ENCODE measurements at regions not wholly inside any gene's neighbourhood (a gene's known extent, or its start where the extent isn't known, plus 50 kb on each side); places are given as distances from the start of the nearest gene placed in this dataset.
"Not testable (repeated sequence)": the region's sequence is repeated elsewhere in the genome, so short reads cannot be mapped to it uniquely, and the experiment has no call there.

DNA sequence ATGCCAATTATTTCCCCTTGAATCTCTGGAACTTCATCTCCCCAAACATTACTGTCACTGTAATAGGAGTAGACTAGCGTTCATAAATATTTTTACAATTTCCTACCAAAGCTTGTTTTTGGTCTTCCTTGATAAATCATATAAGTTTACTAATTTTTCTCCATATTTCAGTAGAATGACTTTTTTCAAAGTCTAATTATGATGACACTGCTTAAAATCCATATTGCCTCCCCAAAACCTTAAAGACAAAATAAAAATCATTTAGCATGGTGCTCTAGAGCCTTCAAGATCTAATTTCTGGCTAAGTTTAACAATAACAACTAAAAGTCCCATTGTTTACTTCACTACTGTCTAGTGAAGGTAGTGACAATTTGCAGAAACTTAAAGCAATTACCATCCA is 474.2 kb upstream of the CHRM3 start:
- ChIA-PET CTCF (no interaction called here), POLR2A (ENCODE audit: low non-redundant PET) (no interaction called here)
- H3K27ac ChIP-seq, result no peak overlapping the region
- TF ChIP-seq, protein P1, sequence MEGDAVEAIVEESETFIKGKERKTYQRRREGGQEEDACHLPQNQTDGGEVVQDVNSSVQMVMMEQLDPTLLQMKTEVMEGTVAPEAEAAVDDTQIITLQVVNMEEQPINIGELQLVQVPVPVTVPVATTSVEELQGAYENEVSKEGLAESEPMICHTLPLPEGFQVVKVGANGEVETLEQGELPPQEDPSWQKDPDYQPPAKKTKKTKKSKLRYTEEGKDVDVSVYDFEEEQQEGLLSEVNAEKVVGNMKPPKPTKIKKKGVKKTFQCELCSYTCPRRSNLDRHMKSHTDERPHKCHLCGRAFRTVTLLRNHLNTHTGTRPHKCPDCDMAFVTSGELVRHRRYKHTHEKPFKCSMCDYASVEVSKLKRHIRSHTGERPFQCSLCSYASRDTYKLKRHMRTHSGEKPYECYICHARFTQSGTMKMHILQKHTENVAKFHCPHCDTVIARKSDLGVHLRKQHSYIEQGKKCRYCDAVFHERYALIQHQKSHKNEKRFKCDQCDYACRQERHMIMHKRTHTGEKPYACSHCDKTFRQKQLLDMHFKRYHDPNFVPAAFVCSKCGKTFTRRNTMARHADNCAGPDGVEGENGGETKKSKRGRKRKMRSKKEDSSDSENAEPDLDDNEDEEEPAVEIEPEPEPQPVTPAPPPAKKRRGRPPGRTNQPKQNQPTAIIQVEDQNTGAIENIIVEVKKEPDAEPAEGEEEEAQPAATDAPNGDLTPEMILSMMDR (conservative IDR thresholded peaks at IDR 0.05; ENCODE audit: low read depth), result no peak
- DNase-seq (ENCODE audit: low spot score), result no peak

GRCh38 chr1:238902752-238903151 is 483.6 kb upstream of the CHRM3 start:
- CTCF ChIA-PET; H3K27ac ChIP-seq; DNase-seq (ENCODE audit: low spot score); POLR2A ChIA-PET (ENCODE audit: low non-redundant PET): not testable (repeated sequence)

DNA sequence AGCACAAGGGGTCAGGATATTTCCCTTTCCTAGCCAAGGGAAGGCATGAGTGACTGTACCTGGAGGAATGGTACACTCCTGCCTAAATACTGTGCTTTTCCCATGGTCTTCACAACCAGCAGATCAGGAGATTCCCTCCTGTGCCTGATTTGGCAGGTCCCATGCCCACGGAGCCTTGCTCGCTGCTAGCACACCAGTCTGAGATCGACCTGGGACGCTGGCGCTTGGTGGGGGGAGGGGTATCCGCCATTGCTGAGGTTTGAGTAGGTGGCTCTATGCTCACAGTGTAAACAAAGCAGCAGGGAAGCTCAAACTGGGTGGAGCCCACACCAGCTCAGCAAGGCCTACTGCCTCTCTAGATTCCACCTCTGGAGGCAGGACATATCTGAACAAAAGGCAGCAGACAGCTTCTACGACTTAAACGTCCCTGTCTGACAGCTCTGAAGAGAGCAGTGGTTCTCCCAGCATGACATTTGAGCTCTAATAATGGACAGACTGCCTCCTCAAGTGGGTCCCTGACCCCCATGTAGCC is 486.0 kb upstream of the CHRM3 start:
- DNase-seq (ENCODE audit: low spot score), result no peak
- TF ChIP-seq, protein P1 (conservative IDR thresholded peaks at IDR 0.05; ENCODE audit: low read depth), result no peak
- CTCF ChIA-PET, result no interaction called here
- H3K27ac ChIP-seq, result no peak overlapping the region
- POLR2A ChIA-PET (ENCODE audit: low non-redundant PET), result no interaction called here

- H3K27ac ChIP-seq, result no peak overlapping the region
- no peak for DNase-seq (ENCODE audit: low spot score)
- POLR2A ChIA-PET (ENCODE audit: low non-redundant PET), result no interaction called here
- TF ChIP-seq, protein P1 (conservative IDR thresholded peaks at IDR 0.05; ENCODE audit: low read depth), result no peak
- CTCF ChIA-PET, result interaction anchor here (0.6 kb wide), 1 partner anchor 19 kb away, joined by 3 read pairs; no protein-coding TSS in a partner anchor
Observed at GRCh38 chr1:238898856-238899255, 487.5 kb upstream of the CHRM3 start.

DNA sequence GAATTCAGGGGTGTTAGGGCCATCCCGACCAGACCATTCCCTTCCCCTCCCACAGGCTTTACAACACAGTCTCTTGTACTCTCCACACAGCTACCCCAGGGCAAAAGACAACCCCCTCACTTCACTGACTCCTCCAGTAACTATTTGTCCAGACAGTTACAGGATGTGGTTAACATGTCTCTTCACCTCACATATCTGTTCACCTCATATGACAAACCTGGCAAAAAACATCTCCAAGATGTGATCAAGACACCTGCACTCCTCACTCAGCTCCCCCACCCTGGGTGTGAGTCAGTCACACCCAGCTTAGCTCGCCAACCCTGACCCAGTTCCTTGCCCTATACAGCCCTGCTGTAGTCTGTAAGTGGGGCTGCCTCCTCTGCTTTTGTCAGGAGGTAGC is 490.5 kb upstream of the CHRM3 start:
- ChIA-PET POLR2A (ENCODE audit: low non-redundant PET) (no interaction called here), CTCF (interaction anchor here (0.8 kb wide), 1 partner anchor 1086 kb away, joined by 3 read pairs; no protein-coding TSS in a partner anchor)
- peak; percentile 55 for DNase-seq (ENCODE audit: low spot score)
- TF ChIP-seq, protein P1 (conservative IDR thresholded peaks at IDR 0.05; ENCODE audit: low read depth), result no peak
- no peak overlapping the region for H3K27ac ChIP-seq

DNA sequence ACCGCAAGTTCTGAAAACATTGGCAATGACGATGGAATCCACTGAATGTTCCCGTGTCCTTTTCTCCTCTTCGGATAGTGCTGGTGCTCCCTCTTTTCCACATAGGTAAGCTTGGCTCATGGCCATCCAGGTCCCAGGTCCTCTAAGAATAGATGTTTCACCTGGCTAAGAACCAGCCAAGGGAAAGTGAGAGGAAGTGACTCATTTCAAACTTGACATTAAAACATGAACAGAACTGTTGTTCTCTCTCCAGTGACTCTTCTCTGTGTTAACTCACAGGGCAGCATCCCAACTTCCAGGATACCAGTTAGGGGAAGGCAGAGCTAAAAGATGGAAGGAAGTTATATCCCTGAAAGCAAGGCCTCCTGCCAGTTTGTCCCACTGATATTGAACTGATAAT is 493.8 kb upstream of the CHRM3 start:
- CTCF ChIA-PET, result interaction anchor here (0.5 kb wide), 1 partner anchor 21 kb away, joined by 3 read pairs; no protein-coding TSS in a partner anchor
- TF ChIP-seq, protein P1 (conservative IDR thresholded peaks at IDR 0.05; ENCODE audit: low read depth), result no peak
- H3K27ac ChIP-seq, result no peak overlapping the region
- POLR2A ChIA-PET (ENCODE audit: low non-redundant PET), result no interaction called here
- peak; percentile 84 for DNase-seq (ENCODE audit: low spot score)

- CTCF ChIA-PET, result no interaction called here
- POLR2A ChIA-PET (ENCODE audit: low non-redundant PET), result no interaction called here
- no peak for DNase-seq (ENCODE audit: low spot score)
- TF ChIP-seq, protein P1 (conservative IDR thresholded peaks at IDR 0.05; ENCODE audit: low read depth), result no peak
- H3K27ac ChIP-seq, result no peak overlapping the region
Observed at GRCh38 chr1:238861342-238862066, 524.9 kb upstream of the CHRM3 start.

All from RWPE1 (cell line).